NOMO-1 (cell line): ENCODE measurements at regions not wholly inside any gene's neighbourhood (a gene's known extent, or its start where the extent isn't known, plus 50 kb on each side); places are given as distances from the start of the nearest gene placed in this dataset.

ENCODE experiments used
- DNase-seq, 2 experiments: peaks; one replicate each; lab custom pipeline; 2025; ENCODE audit not compliant: unreplicated experiment in 2 of 2; lab: John Stamatoyannopoulos, UW

- DNase-seq, result no peak
Observed at GRCh38 chr3:18780959-18781358, 355.8 kb upstream of the SATB1 start.

- no peak for DNase-seq
Observed at GRCh38 chr3:18779704-18780103, 354.6 kb upstream of the SATB1 start.

GRCh38 chr3:18778598-18778997, 353.5 kb upstream of the SATB1 start:
- no peak for DNase-seq

- DNase-seq, result no peak
Observed at GRCh38 chr3:18778094-18778493, 353.0 kb upstream of the SATB1 start.

GRCh38 chr3:18775501-18775900, 350.4 kb upstream of the SATB1 start:
- DNase-seq, result no peak

GRCh38 chr3:18774319-18775088, 349.4 kb upstream of the SATB1 start:
- no peak for DNase-seq

GRCh38 chr3:18772699-18773305, 347.7 kb upstream of the SATB1 start:
- no peak for DNase-seq

- no peak for DNase-seq
Observed at GRCh38 chr3:18771931-18772330, 346.8 kb upstream of the SATB1 start.

- no peak for DNase-seq
Observed at GRCh38 chr3:18770800-18771199, 345.7 kb upstream of the SATB1 start.

GRCh38 chr3:18767756-18768303, 342.7 kb upstream of the SATB1 start:
- no peak for DNase-seq

GRCh38 chr3:18766974-18767373, 341.8 kb upstream of the SATB1 start:
- peak in 1 of 2 experiments; percentile 68 for DNase-seq

- no peak for DNase-seq
Observed at GRCh38 chr3:18765662-18766061, 340.5 kb upstream of the SATB1 start.

- DNase-seq, result no peak
Observed at GRCh38 chr3:18765161-18765560, 340.0 kb upstream of the SATB1 start.

- DNase-seq, result no peak
Observed at GRCh38 chr3:18761530-18761929, 336.4 kb upstream of the SATB1 start.

- DNase-seq, result peak; percentile 53 to 73
Observed at GRCh38 chr3:18758047-18758704, 333.0 kb upstream of the SATB1 start.

GRCh38 chr3:18757476-18757875, 332.3 kb upstream of the SATB1 start:
- DNase-seq, result no peak

GRCh38 chr3:18752273-18752934, 327.3 kb upstream of the SATB1 start:
- no peak for DNase-seq

GRCh38 chr3:18751514-18751913, 326.4 kb upstream of the SATB1 start:
- no peak for DNase-seq

- DNase-seq, result peak; percentile 16 to 74
Observed at GRCh38 chr3:18747383-18747782, 322.2 kb upstream of the SATB1 start.

- DNase-seq, result peak; percentile 36 to 83
Observed at GRCh38 chr3:18745472-18745871, 320.3 kb upstream of the SATB1 start.

GRCh38 chr3:18744472-18744871, 319.3 kb upstream of the SATB1 start:
- DNase-seq, result no peak
